A549 (cell line): ENCODE measurements at regions not wholly inside any gene's neighbourhood (a gene's known extent, or its start where the extent isn't known, plus 50 kb on each side); places are given as distances from the start of the nearest gene placed in this dataset.

Experiments
- ATAC-seq, 2 experiments: fragments of 200-7000 bp in 1 of 2; fragments of >200 bp in 1 of 2; cut with Nextera tagmentation in 1 of 2; cut with Tn5 transposase in 1 of 2; 3 replicates each; pipeline versions ENCODE4 v1.8.0 to v1.9.1; 2018 to 2020; ENCODE audit warnings: mild to moderate bottlenecking in 1 of 2, moderate library complexity in 1 of 2
- CTCF ChIA-PET: fragments of 300-600 bp; sonication (Branson Sonifier 250); formaldehyde crosslinking; extraction: SDS; loops from one replicate; lab custom pipeline; 2021; ENCODE audit warnings: antibody characterized with exemption, inconsistent platforms; lab: Yijun Ruan, JAX
- POLR2A ChIA-PET: fragments of 350-600 bp; formaldehyde crosslinking; extraction: SDS; loops from one replicate; lab custom pipeline; 2021; ENCODE audit warnings: antibody characterized with exemption, inconsistent platforms; lab: Yijun Ruan, JAX
- DNase-seq, 2 experiments: peaks; one replicate each; pipeline versions ENCODE4 v3.0.0 to v3.0.0-alpha.2; 2011 to 2016; ENCODE audit warnings: low read depth in 1 of 2, low spot score in 1 of 2
- FAIRE-seq: peaks from 2 replicates; lab custom pipeline; 2011; peaks lifted over from hg19 to GRCh38; lab: Jason Lieb, UNC
- H3K27ac ChIP-seq, 2 experiments: fragments of >200 bp; sonication (Bioruptor Twin); formaldehyde crosslinking; 3 replicates each; pipeline ENCODE4 v1.5.1; 2016 to 2017
- H3K4me1 ChIP-seq: fragments of >200 bp; sonication (Bioruptor Twin); formaldehyde crosslinking; 3 replicates; pipeline ENCODE4 v1.6.1; 2016
- H3K4me2 ChIP-seq: fragments of >200 bp; sonication (Bioruptor Twin); formaldehyde crosslinking; 3 replicates; pipeline ENCODE4 v1.6.1; 2016
- H3K4me3 ChIP-seq: fragments of >200 bp; sonication (Bioruptor Twin); formaldehyde crosslinking; 3 replicates; pipeline ENCODE4 v1.5.1; 2016
- H3K9me3 ChIP-seq: fragments of >200 bp; sonication (Bioruptor Twin); formaldehyde crosslinking; 3 replicates; pipeline ENCODE4 v1.6.1; 2016
- BHLHE40 ChIP-seq: IDR thresholded peaks from 2 replicates; pipeline ENCODE4 v1.6.1; 2012; ENCODE audit warnings: low read depth, low read length, inconsistent platforms
- CBX8 ChIP-seq: fragments of 200-600 bp; sonication (generic); IDR thresholded peaks from 2 replicates; pipeline ENCODE4 v1.6.1; 2016
- CEBPB ChIP-seq, 2 experiments: fragments of >200 bp in 1 of 2; sonication (Bioruptor Twin) in 1 of 2; formaldehyde crosslinking in 1 of 2; IDR thresholded peaks; 2 replicates each; pipeline ENCODE4 v1.6.1; 2012 to 2016
- CHD2 ChIP-seq: fragments of 150-350 bp; IDR thresholded peaks from 2 replicates; pipeline ENCODE4 v1.6.1; 2014; ENCODE audit warnings: low read length; ENCODE audit not compliant: partially characterized antibody
- FOSB ChIP-seq: fragments of 250-450 bp; sonication (Bioruptor Pico); IDR thresholded peaks from 2 replicates; pipeline ENCODE4 v1.5.0; 2020; ENCODE audit warnings: mild to moderate bottlenecking, moderate library complexity
- FOSL2 ChIP-seq, 2 experiments: fragments of 450-650 bp in 1 of 2; fragments of >200 bp in 1 of 2; sonication (Bioruptor Twin) in 1 of 2; formaldehyde crosslinking; IDR thresholded peaks; 2 replicates each; pipeline versions ENCODE4 v1.5.0 to v1.6.1; 2016 to 2020; ENCODE audit warnings: mild to moderate bottlenecking in 1 of 2, moderate library complexity in 1 of 2
- GATA3 ChIP-seq: IDR thresholded peaks from 2 replicates; pipeline ENCODE4 v1.6.1; 2012; ENCODE audit warnings: borderline replicate concordance
- HDAC2 ChIP-seq: fragments of 200-600 bp; sonication (generic); IDR thresholded peaks from 2 replicates; pipeline ENCODE4 v1.6.1; 2016
- HOXA7 ChIP-seq: fragments of 250-450 bp; sonication (Bioruptor Pico); IDR thresholded peaks from 2 replicates; pipeline ENCODE4 v1.5.0; 2020; ENCODE audit warnings: mild to moderate bottlenecking, moderate library complexity
- JUN ChIP-seq, 2 experiments: fragments of >200 bp; sonication (Bioruptor Twin); formaldehyde crosslinking; IDR thresholded peaks; 2 replicates in 1 of 2; 3 replicates in 1 of 2; pipeline ENCODE4 v1.6.1; 2016 to 2017
- JUNB ChIP-seq: fragments of >200 bp; sonication (Bioruptor Twin); formaldehyde crosslinking; IDR thresholded peaks from 2 replicates; pipeline ENCODE4 v1.6.1; 2016
- KDM5A ChIP-seq: fragments of 200-600 bp; sonication (generic); IDR thresholded peaks from 2 replicates; pipeline ENCODE4 v1.6.1; 2016; ENCODE audit warnings: antibody characterized with exemption, mild to moderate bottlenecking
- MAFK ChIP-seq: fragments of 450-650 bp; IDR thresholded peaks from 2 replicates; pipeline ENCODE4 v1.6.1; 2014; ENCODE audit not compliant: partially characterized antibody
- MAZ ChIP-seq: fragments of 150-350 bp; IDR thresholded peaks from 2 replicates; pipeline ENCODE4 v1.6.1; 2014; ENCODE audit warnings: antibody characterized with exemption, low read depth, low read length, borderline replicate concordance
- NFE2L2 ChIP-seq: fragments of 150-350 bp; conservative IDR thresholded peaks from 2 replicates; pipeline ENCODE4 v1.6.1; 2014; ENCODE audit warnings: low read length
- NPAS2 ChIP-seq: fragments of 250-450 bp; sonication (Bioruptor Pico); IDR thresholded peaks from 2 replicates; pipeline ENCODE4 v1.8.0; 2022; ENCODE audit warnings: mild to moderate bottlenecking, moderate library complexity, borderline replicate concordance
- PHF8 ChIP-seq: fragments of 200-600 bp; sonication (generic); IDR thresholded peaks from 2 replicates; pipeline ENCODE4 v1.6.1; 2016; ENCODE audit warnings: low read depth, mild to moderate bottlenecking, antibody characterized with exemption, moderate library complexity, borderline replicate concordance
- POLR2AphosphoS2 ChIP-seq: conservative IDR thresholded peaks from 2 replicates; pipeline ENCODE4 v1.6.1; 2012; ENCODE audit warnings: low read length, improper control_type of control experiment, inconsistent platforms
- RAD21 ChIP-seq, 2 experiments: fragments of >200 bp in 1 of 2; sonication (Bioruptor Twin) in 1 of 2; formaldehyde crosslinking in 1 of 2; IDR thresholded peaks in 1 of 2; conservative IDR thresholded peaks in 1 of 2; 2 replicates in 1 of 2; 3 replicates in 1 of 2; pipeline ENCODE4 v1.6.1; 2012 to 2018; ENCODE audit warnings: inconsistent platforms in 1 of 2
- RCOR1 ChIP-seq: fragments of 150-350 bp; IDR thresholded peaks from 2 replicates; pipeline ENCODE4 v1.6.1; 2014; ENCODE audit warnings: antibody characterized with exemption, low read length, low read depth
- SMC3 ChIP-seq: fragments of >200 bp; sonication (Bioruptor Twin); formaldehyde crosslinking; IDR thresholded peaks from 3 replicates; pipeline ENCODE4 v1.6.1; 2018; ENCODE audit warnings: inconsistent platforms
- TFCP2L1 ChIP-seq: fragments of 250-450 bp; sonication (Bioruptor Pico); IDR thresholded peaks from 2 replicates; pipeline ENCODE4 v1.5.0; 2021; ENCODE audit warnings: mild to moderate bottlenecking
- TP53 ChIP-seq: fragments of 250-450 bp; sonication (Bioruptor Pico); IDR thresholded peaks from 2 replicates; pipeline ENCODE4 v1.5.0; 2021; ENCODE audit warnings: mild to moderate bottlenecking, moderate library complexity
- WGBS: methylation state at CpG from one replicate; pipeline ENCODE4 v1.1.6; 2017; ENCODE audit errors: missing lambda C conversion rate; 5-methylcytosine and 5-hydroxymethylcytosine counted together
- TF ChIP-seq, protein P1 (sequence below): fragments of >200 bp; sonication (Bioruptor Twin); formaldehyde crosslinking; IDR thresholded peaks from 2 replicates; pipeline ENCODE4 v1.6.1; 2016
- TF ChIP-seq, protein P2 (sequence below): fragments of >200 bp; sonication (Bioruptor Twin); formaldehyde crosslinking; IDR thresholded peaks from 3 replicates; pipeline ENCODE4 v1.5.1; 2016
- TF ChIP-seq, protein P3 (sequence below): fragments of 250-450 bp; sonication (Bioruptor Pico); IDR thresholded peaks from 2 replicates; pipeline ENCODE4 v1.5.0; 2021; ENCODE audit warnings: mild to moderate bottlenecking, moderate library complexity, borderline replicate concordance
- TF ChIP-seq, protein P4 (sequence below): IDR thresholded peaks from 2 replicates; pipeline ENCODE4 v1.6.1; 2012
- TF ChIP-seq, protein P5 (sequence below): IDR thresholded peaks from 2 replicates; pipeline ENCODE4 v1.6.1; 2012

DNA sequence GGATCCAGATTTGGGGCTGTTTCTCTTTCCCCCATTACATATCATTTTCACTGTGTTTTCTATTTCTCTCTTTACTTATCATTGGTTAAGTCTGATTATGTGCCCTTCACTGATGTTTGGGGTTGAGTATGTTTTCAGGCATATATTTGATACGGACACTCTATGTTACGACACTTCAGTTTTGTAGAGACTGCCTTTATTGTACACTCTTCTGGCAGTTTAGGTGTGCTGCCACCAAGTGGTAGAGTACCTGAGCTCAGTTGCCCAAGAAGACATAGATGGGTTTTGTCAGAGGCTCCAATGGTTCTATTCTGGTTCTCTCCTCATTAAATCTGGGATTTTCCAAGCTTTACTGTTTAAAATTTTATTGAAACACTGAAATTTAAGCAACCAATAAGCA lies 255.0 kb upstream of the ROPN1 start:
- no peaks in the 10 kb centered on the region for H3K9me3 ChIP-seq
- H3K4me3 ChIP-seq: no peak overlapping the region
- TF ChIP-seq, protein P1, sequence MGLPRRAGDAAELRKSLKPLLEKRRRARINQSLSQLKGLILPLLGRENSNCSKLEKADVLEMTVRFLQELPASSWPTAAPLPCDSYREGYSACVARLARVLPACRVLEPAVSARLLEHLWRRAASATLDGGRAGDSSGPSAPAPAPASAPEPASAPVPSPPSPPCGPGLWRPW: no peak
- TF ChIP-seq TFCP2L1 (CRISPR knock-in tag) (no peak), NFE2L2 (no peak), FOSB (CRISPR knock-in tag) (no peak), CEBPB (IDR thresholded peaks at IDR 0.05) (0 out of 4 replicates have a peak, but pooled peaks of 1 of the 2 experiments have one; percentile 6), NPAS2 (no peak), TP53 (CRISPR knock-in tag) (no peak), RAD21 (conservative IDR thresholded peaks at IDR 0.05 in 1 of 2, IDR thresholded peaks at IDR 0.05 in 1 of 2) (peak; percentile 35 to 49; a peak in 3 of 5 replicates), SMC3 (peak; percentile 32; the same call in 1 of the 3 replicates), PHF8 (no peak), POLR2AphosphoS2 (no peak), RCOR1 (no peak), HDAC2 (no peak), FOSL2 (IDR thresholded peaks at IDR 0.05) (no peak), FOSL2 (CRISPR knock-in tag; IDR thresholded peaks at IDR 0.05) (no peak), CHD2 (no peak), KDM5A (no peak), CBX8 (no peak), JUN (IDR thresholded peaks at IDR 0.05) (no peak), JUNB (no peak), HOXA7 (CRISPR knock-in tag) (no peak), BHLHE40 (no peak), MAZ (no peak), GATA3 (no peak)
- TF ChIP-seq, protein P2, sequence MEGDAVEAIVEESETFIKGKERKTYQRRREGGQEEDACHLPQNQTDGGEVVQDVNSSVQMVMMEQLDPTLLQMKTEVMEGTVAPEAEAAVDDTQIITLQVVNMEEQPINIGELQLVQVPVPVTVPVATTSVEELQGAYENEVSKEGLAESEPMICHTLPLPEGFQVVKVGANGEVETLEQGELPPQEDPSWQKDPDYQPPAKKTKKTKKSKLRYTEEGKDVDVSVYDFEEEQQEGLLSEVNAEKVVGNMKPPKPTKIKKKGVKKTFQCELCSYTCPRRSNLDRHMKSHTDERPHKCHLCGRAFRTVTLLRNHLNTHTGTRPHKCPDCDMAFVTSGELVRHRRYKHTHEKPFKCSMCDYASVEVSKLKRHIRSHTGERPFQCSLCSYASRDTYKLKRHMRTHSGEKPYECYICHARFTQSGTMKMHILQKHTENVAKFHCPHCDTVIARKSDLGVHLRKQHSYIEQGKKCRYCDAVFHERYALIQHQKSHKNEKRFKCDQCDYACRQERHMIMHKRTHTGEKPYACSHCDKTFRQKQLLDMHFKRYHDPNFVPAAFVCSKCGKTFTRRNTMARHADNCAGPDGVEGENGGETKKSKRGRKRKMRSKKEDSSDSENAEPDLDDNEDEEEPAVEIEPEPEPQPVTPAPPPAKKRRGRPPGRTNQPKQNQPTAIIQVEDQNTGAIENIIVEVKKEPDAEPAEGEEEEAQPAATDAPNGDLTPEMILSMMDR: peak; percentile 44
- TF ChIP-seq, protein P3, sequence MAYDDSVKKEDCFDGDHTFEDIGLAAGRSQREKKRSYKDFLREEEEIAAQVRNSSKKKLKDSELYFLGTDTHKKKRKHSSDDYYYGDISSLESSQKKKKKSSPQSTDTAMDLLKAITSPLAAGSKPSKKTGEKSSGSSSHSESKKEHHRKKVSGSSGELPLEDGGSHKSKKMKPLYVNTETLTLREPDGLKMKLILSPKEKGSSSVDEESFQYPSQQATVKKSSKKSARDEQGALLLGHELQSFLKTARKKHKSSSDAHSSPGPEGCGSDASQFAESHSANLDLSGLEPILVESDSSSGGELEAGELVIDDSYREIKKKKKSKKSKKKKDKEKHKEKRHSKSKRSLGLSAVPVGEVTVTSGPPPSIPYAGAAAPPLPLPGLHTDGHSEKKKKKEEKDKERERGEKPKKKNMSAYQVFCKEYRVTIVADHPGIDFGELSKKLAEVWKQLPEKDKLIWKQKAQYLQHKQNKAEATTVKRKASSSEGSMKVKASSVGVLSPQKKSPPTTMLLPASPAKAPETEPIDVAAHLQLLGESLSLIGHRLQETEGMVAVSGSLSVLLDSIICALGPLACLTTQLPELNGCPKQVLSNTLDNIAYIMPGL (CRISPR knock-in tag): no peak
- 79% methylated on average over 2 of the region's 2 CpGs for WGBS
- H3K4me2 ChIP-seq: no peak overlapping the region
- peak; percentile 13 for FAIRE-seq
- ChIA-PET CTCF (interaction anchor here (0.7 to 3.3 kb wide), 7 partner anchors 14 to 214 kb away, joined by 3 to 9 read pairs (median 3); partner anchors contain the start of gene KALRN), POLR2A (no interaction called here)
- no peak overlapping the region for H3K27ac ChIP-seq
- H3K4me1 ChIP-seq: peaks cover 18% of the 10 kb centered on the region
- peak; percentile 30 to 52 for DNase-seq
- ATAC-seq: peak; percentile 61 to 73; a peak in 3 of 6 replicates

DNA sequence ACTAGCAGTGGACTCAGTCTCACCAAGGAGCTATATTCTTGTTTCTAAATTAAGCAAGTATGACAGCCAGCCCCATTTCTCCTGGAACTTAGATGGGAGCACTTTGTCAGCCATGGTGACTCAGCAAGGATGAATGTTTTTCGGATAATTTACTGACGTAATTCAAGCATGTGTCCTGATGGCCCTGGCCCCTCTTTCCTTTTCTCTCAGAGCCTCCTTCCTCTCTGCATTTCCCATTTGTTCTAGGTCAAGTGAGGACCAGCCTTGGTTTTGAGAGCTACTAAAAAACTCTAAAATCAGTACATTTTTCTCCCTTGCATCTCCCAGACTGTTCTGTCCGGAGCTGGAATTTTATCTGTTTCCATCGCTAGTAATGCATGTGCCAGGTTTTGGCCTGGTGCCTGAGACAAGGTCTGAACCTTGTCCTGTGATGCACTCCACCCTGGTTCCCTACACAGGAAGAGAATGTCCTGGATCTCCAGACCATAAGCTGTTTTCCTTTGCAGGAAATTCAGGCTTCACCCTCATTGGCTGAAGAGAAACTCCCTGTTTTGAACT lies 256.6 kb upstream of the ROPN1 start:
- FAIRE-seq: no peak
- Histone ChIP-seq H3K9me3 (no peaks in the 10 kb centered on the region), H3K4me1 (peaks cover 18% of the 10 kb centered on the region), H3K27ac (peak overlapping the region; percentile 76 to 82), H3K4me2 (peak overlapping the region; percentile 58), H3K4me3 (no peak overlapping the region)
- TF ChIP-seq, protein P4, sequence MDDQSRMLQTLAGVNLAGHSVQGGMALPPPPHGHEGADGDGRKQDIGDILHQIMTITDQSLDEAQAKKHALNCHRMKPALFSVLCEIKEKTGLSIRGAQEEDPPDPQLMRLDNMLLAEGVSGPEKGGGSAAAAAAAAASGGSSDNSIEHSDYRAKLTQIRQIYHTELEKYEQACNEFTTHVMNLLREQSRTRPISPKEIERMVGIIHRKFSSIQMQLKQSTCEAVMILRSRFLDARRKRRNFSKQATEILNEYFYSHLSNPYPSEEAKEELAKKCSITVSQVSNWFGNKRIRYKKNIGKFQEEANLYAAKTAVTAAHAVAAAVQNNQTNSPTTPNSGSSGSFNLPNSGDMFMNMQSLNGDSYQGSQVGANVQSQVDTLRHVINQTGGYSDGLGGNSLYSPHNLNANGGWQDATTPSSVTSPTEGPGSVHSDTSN: no peak
- TF ChIP-seq, protein P5, sequence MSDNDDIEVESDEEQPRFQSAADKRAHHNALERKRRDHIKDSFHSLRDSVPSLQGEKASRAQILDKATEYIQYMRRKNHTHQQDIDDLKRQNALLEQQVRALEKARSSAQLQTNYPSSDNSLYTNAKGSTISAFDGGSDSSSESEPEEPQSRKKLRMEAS: peak; percentile 44; the same call in 1 of the 2 replicates
- TF ChIP-seq FOSL2 (IDR thresholded peaks at IDR 0.05) (no peak; the same call in 1 of the 2 replicates), FOSL2 (CRISPR knock-in tag; IDR thresholded peaks at IDR 0.05) (peak; percentile 52), MAFK (peak; percentile 32)
- CTCF ChIA-PET: interaction anchor here (1.7 to 3.3 kb wide), 3 partner anchors 12 to 232 kb away, joined by 4 to 9 read pairs (median 7); partner anchors contain the start of gene KALRN
- ATAC-seq: peak; percentile 54 to 76; a peak in 4 of 6 replicates
- peak; percentile 28 to 54 for DNase-seq
- 15% methylated on average over 4 of the region's 4 CpGs for WGBS
- POLR2A ChIA-PET: no interaction called here
